GM12872 (cell line): ENCODE measurements at regions not wholly inside any gene's neighbourhood (a gene's known extent, or its start where the extent isn't known, plus 50 kb on each side); places are given as distances from the start of the nearest gene placed in this dataset.

Experiments
- CTCF ChIP-seq: IDR thresholded peaks from 3 replicates; pipeline ENCODE4 v1.5.1; 2011; ENCODE audit warnings: low read depth, mild to moderate bottlenecking, low read length, moderate library complexity; ENCODE audit not compliant: insufficient read depth

GRCh38 chr14:38522724-38523123 lies 266.8 kb upstream of the CLEC14A start:
- TF ChIP-seq CTCF: no peak

GRCh38 chr14:38521591-38521990 lies 265.7 kb upstream of the CLEC14A start:
- no peak for TF ChIP-seq CTCF

- TF ChIP-seq CTCF: no peak
Observed at GRCh38 chr14:38517426-38517825, 261.5 kb upstream of the CLEC14A start.

GRCh38 chr14:38512236-38512635 lies 256.3 kb upstream of the CLEC14A start:
- TF ChIP-seq CTCF: no peak

- no peak for TF ChIP-seq CTCF
Observed at GRCh38 chr14:38507299-38507698, 251.4 kb upstream of the CLEC14A start.

- TF ChIP-seq CTCF: no peak
Observed at GRCh38 chr14:38505973-38506249, 250.0 kb upstream of the CLEC14A start.

- no peak for TF ChIP-seq CTCF
Observed at GRCh38 chr14:38505221-38505972, 249.5 kb upstream of the CLEC14A start.

- TF ChIP-seq CTCF: no peak
Observed at GRCh38 chr14:38504175-38504574, 248.3 kb upstream of the CLEC14A start.
